ENCODE measurements at regions not wholly inside any gene's neighbourhood (a gene's known extent, or its start where the extent isn't known, plus 50 kb on each side); places are given as distances from the start of the nearest gene placed in this dataset.

GRCh38 chrX:125003746-125004446, 315.8 kb upstream of the TEX13C start:
- intact Hi-C loops (cut with DNase I, micrococcal nuclease) = no loop called here
- Histone ChIP-seq H3K36me3 (ENCODE audit: low read depth) (no peaks in the 10 kb centered on the region), H3K4me3 (no peak overlapping the region), H3K9me3 (no peaks in the 10 kb centered on the region), H3K4me1 (ENCODE audit: low read depth) (no peaks in the 10 kb centered on the region)
- TF ChIP-seq CTCF (IDR thresholded peaks at IDR 0.05) = no peak
- ATAC-seq = no peak
- no peak for DNase-seq

GRCh38 chrX:125004799-125005198, 314.9 kb upstream of the TEX13C start:
- no peak for TF ChIP-seq CTCF (IDR thresholded peaks at IDR 0.05)
- intact Hi-C loops (cut with DNase I, micrococcal nuclease) = no loop called here
- DNase-seq = no peak
- Histone ChIP-seq H3K4me3 (no peak overlapping the region), H3K4me1 (ENCODE audit: low read depth) (no peaks in the 10 kb centered on the region), H3K36me3 (ENCODE audit: low read depth) (no peaks in the 10 kb centered on the region), H3K9me3 (no peaks in the 10 kb centered on the region)
- ATAC-seq = no peak

GRCh38 chrX:125005863-125006262, 313.8 kb upstream of the TEX13C start:
- DNase-seq (no peak), ATAC-seq (no peak)
- no peak overlapping the region for H3K4me3 ChIP-seq
- intact Hi-C loops (cut with DNase I, micrococcal nuclease) = no loop called here
- no peak for TF ChIP-seq CTCF (IDR thresholded peaks at IDR 0.05)
- no peaks in the 10 kb centered on the region for H3K4me1 ChIP-seq (ENCODE audit: low read depth)
- H3K36me3 ChIP-seq (ENCODE audit: low read depth) = no peaks in the 10 kb centered on the region
- H3K9me3 ChIP-seq = no peaks in the 10 kb centered on the region

- no peak for ATAC-seq
- DNase-seq = no peak
- Histone ChIP-seq H3K4me3 (no peak overlapping the region), H3K9me3 (no peaks in the 10 kb centered on the region), H3K36me3 (ENCODE audit: low read depth) (no peaks in the 10 kb centered on the region), H3K4me1 (ENCODE audit: low read depth) (no peaks in the 10 kb centered on the region)
- intact Hi-C loops (cut with DNase I, micrococcal nuclease) = no loop called here
- TF ChIP-seq CTCF (IDR thresholded peaks at IDR 0.05) = no peak
These were observed 313.0 kb upstream of the TEX13C start for GRCh38 chrX:125006704-125007103.

GRCh38 chrX:125012585-125012984, 307.1 kb upstream of the TEX13C start:
- DNase-seq (no peak), ATAC-seq (no peak)
- intact Hi-C loops (cut with DNase I, micrococcal nuclease) = no loop called here

More at GRCh38 chrX:125012585-125012984, 307.1 kb upstream of the TEX13C start:
- Histone ChIP-seq H3K9me3 (no peaks in the 10 kb centered on the region), H3K4me3 (no peak overlapping the region), H3K4me1 (ENCODE audit: low read depth) (no peaks in the 10 kb centered on the region), H3K36me3 (ENCODE audit: low read depth) (no peaks in the 10 kb centered on the region)
- no peak for TF ChIP-seq CTCF (IDR thresholded peaks at IDR 0.05)
